K562 (cell line): ENCODE measurements at regions not wholly inside any gene's neighbourhood (a gene's known extent, or its start where the extent isn't known, plus 50 kb on each side); places are given as distances from the start of the nearest gene placed in this dataset.

ENCODE experiments used
- ADNP ChIP-seq: fragments of 200-800 bp; sonication (Bioruptor generic); IDR thresholded peaks from 2 replicates; pipeline ENCODE4 v1.6.1; 2016; ENCODE audit warnings: missing genetic modification characterization, missing compliant biosample characterization
- CXXC5 ChIP-seq: fragments of 250-450 bp; sonication (Bioruptor Pico); IDR thresholded peaks from 2 replicates; pipeline ENCODE4 v1.8.0; 2022; ENCODE audit warnings: inconsistent platforms, mild to moderate bottlenecking, moderate library complexity
- ETS2 ChIP-seq: IDR thresholded peaks from 2 replicates; pipeline ENCODE4 v1.6.1; 2016; ENCODE audit warnings: borderline replicate concordance, missing genetic modification characterization, mild to moderate bottlenecking, moderate library complexity, missing compliant biosample characterization; ENCODE audit not compliant: poor library complexity, severe bottlenecking
- HOXB6 ChIP-seq: fragments of 250-450 bp; sonication (Bioruptor Pico); IDR thresholded peaks from 2 replicates; pipeline ENCODE4 v1.5.1; 2022; ENCODE audit warnings: mild to moderate bottlenecking, borderline replicate concordance
- KLF16 ChIP-seq: IDR thresholded peaks from 2 replicates; pipeline ENCODE4 v1.6.1; 2016; ENCODE audit warnings: antibody characterized with exemption
- SNRNP70 ChIP-seq: fragments of 200-400 bp; formaldehyde crosslinking; optimal IDR thresholded peaks from 2 replicates; pipeline ENCODE3; 2017; ENCODE audit warnings: low read depth, low read length
- XRCC3 ChIP-seq: fragments of 450-650 bp; IDR thresholded peaks from 2 replicates; pipeline ENCODE4 v1.6.1; 2017; ENCODE audit warnings: mild to moderate bottlenecking, moderate library complexity
- ZNF121 ChIP-seq: sonication (generic); formaldehyde crosslinking; conservative IDR thresholded peaks from 2 replicates; pipeline ENCODE4 v1.8.0; 2022; ENCODE audit warnings: missing genetic modification reagents
- ZNF274 ChIP-seq: IDR thresholded peaks from 2 replicates; pipeline ENCODE4 v1.6.1; 2011; ENCODE audit warnings: low read depth, mild to moderate bottlenecking, low read length, moderate library complexity, borderline replicate concordance
- TF ChIP-seq, protein P1 (sequence below): fragments of 450-650 bp; formaldehyde crosslinking; IDR thresholded peaks from 2 replicates; pipeline ENCODE4 v1.4.0; 2022; ENCODE audit warnings: missing genetic modification characterization

GRCh38 chr13:61900033-61900432 is 484.4 kb upstream of the PCDH20 start:
- no peak for TF ChIP-seq CXXC5
- no peak for TF ChIP-seq ADNP
- no peak for TF ChIP-seq KLF16
- no peak for TF ChIP-seq ETS2
- no peak for TF ChIP-seq XRCC3
- no peak for TF ChIP-seq HOXB6 (CRISPR knock-in tag)
- TF ChIP-seq SNRNP70: no peak
- TF ChIP-seq ZNF121: no peak
- no peak for TF ChIP-seq ZNF274
- TF ChIP-seq, protein P1, sequence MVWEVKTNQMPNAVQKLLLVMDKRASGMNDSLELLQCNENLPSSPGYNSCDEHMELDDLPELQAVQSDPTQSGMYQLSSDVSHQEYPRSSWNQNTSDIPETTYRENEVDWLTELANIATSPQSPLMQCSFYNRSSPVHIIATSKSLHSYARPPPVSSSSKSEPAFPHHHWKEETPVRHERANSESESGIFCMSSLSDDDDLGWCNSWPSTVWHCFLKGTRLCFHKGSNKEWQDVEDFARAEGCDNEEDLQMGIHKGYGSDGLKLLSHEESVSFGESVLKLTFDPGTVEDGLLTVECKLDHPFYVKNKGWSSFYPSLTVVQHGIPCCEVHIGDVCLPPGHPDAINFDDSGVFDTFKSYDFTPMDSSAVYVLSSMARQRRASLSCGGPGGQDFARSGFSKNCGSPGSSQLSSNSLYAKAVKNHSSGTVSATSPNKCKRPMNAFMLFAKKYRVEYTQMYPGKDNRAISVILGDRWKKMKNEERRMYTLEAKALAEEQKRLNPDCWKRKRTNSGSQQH (CRISPR knock-in tag): no peak
